B cell (primary cell): ENCODE measurements at regions not wholly inside any gene's neighbourhood (a gene's known extent, or its start where the extent isn't known, plus 50 kb on each side); places are given as distances from the start of the nearest gene placed in this dataset.

Experiments used
- ATAC-seq: fragments of 200-7000 bp; cut with Tn5 transposase; one replicate; pipeline ENCODE4 v1.10.0; 2021; ENCODE audit warnings: low read depth, mild to moderate bottlenecking, moderate number of reproducible peaks, moderate library complexity
- CTCF ChIA-PET: fragments of 350-600 bp; sonication (Branson Sonifier 250); formaldehyde crosslinking; loops from one replicate; lab custom pipeline; 2021; ENCODE audit warnings: antibody characterized with exemption, inconsistent platforms; lab: Charles Lee
- POLR2A ChIA-PET: fragments of 350-600 bp; sonication (Branson Sonifier 250); formaldehyde crosslinking; loops from one replicate; lab custom pipeline; 2021; ENCODE audit warnings: antibody characterized with exemption; lab: Charles Lee
- DNase-seq: peaks from one replicate; pipeline ENCODE4 v3.0.0; 2013
- H2AFZ ChIP-seq: 2 replicates; pipeline ENCODE4 v1.6.1; 2012; ENCODE audit warnings: mild to moderate bottlenecking, low read depth, low read length; ENCODE audit not compliant: insufficient read depth, poor library complexity, severe bottlenecking
- H3K27ac ChIP-seq, 2 donors: 1 replicate in 1 of 2; 2 replicates in 1 of 2; pipeline ENCODE4 v1.5.1; 2012 to 2013; ENCODE audit warnings: low read length in 2 of 2, mild to moderate bottlenecking in 2 of 2, moderate library complexity in 1 of 2
- H3K27me3 ChIP-seq, 4 experiments: fragments of 200-600 bp in 1 of 4; sonication (generic) in 1 of 4; replicated peaks in 1 of 4; 1 replicate in 2 of 4; 2 replicates in 2 of 4; pipeline versions ENCODE4 v1.6.1 to v1.7.0; 2013 to 2016; ENCODE audit warnings: low read length in 3 of 4, mild to moderate bottlenecking in 2 of 4, mixed read lengths in 1 of 4, moderate library complexity in 1 of 4; ENCODE audit not compliant: insufficient read depth in 4 of 4, control insufficient read depth in 3 of 4; ENCODE audit errors: control extremely low read depth in 1 of 4
- H3K36me3 ChIP-seq, 2 experiments: replicated peaks in 1 of 2; 1 replicate in 1 of 2; 2 replicates in 1 of 2; pipeline versions ENCODE4 v1.6.1 to v1.7.1; 2013; ENCODE audit warnings: low read length in 1 of 2; ENCODE audit not compliant: insufficient read depth in 2 of 2, control insufficient read depth in 1 of 2; ENCODE audit errors: control extremely low read depth in 1 of 2, extremely low read depth in 1 of 2
- H3K4me1 ChIP-seq, 2 donors: fragments of 200-600 bp in 1 of 2; sonication (generic) in 1 of 2; 1 replicate in 1 of 2; 2 replicates in 1 of 2; pipeline versions ENCODE4 v1.5.1 to v1.6.1; 2013 to 2017; ENCODE audit warnings: low read length in 2 of 2; ENCODE audit not compliant: control insufficient read depth in 2 of 2, insufficient read depth in 2 of 2
- H3K4me2 ChIP-seq: replicated peaks from 2 replicates; pipeline ENCODE3; 2012; ENCODE audit warnings: mild to moderate bottlenecking, low read depth, low read length; ENCODE audit not compliant: poor library complexity, severe bottlenecking
- H3K4me3 ChIP-seq, 5 experiments: fragments of 200-600 bp in 1 of 5; sonication (generic) in 1 of 5; 1 replicate in 3 of 5; 2 replicates in 2 of 5; pipeline versions ENCODE4 v1.5.1 to v1.7.0; 2011 to 2016; ENCODE audit warnings: low read length in 4 of 5, mild to moderate bottlenecking in 4 of 5, low read depth in 2 of 5, control low read depth in 1 of 5, moderate library complexity in 1 of 5; ENCODE audit not compliant: insufficient read depth in 1 of 5; ENCODE audit errors: control extremely low read depth in 1 of 5, extremely low read depth in 1 of 5
- H3K79me2 ChIP-seq: fragments of 200-600 bp; sonication (generic); one replicate; pipeline ENCODE4 v1.6.0; 2016; ENCODE audit warnings: low read length; ENCODE audit not compliant: control insufficient read depth, insufficient read depth
- H3K9ac ChIP-seq: fragments of 200-600 bp; sonication (generic); 2 replicates; pipeline ENCODE4 v1.6.1; 2017; ENCODE audit warnings: mild to moderate bottlenecking, low read length, moderate library complexity
- H3K9me3 ChIP-seq, 3 donors: one replicate each; pipeline versions ENCODE4 v1.6.1 to v1.7.1; 2013; ENCODE audit warnings: low read length in 2 of 3; ENCODE audit not compliant: control insufficient read depth in 2 of 3, insufficient read depth in 1 of 3; ENCODE audit errors: control extremely low read depth in 1 of 3
- H4K20me1 ChIP-seq: 2 replicates; pipeline ENCODE4 v1.6.0; 2012; ENCODE audit warnings: mild to moderate bottlenecking, low read length; ENCODE audit not compliant: insufficient read depth, control insufficient read depth, poor library complexity, severe bottlenecking
- H3K27ac Mint-ChIP-seq: one replicate; pipeline ENCODE4 v1.8.0; 2021; ENCODE audit warnings: mixed read lengths
- H3K27me3 Mint-ChIP-seq: one replicate; pipeline ENCODE4 v1.8.0; 2021; ENCODE audit warnings: mixed read lengths
- H3K4me1 Mint-ChIP-seq: one replicate; pipeline ENCODE4 v1.8.0; 2021; ENCODE audit warnings: mixed read lengths
- H3K4me3 Mint-ChIP-seq: one replicate; pipeline ENCODE4 v1.8.0; 2021; ENCODE audit warnings: mixed read lengths
- H3K9me3 Mint-ChIP-seq: one replicate; pipeline ENCODE4 v1.8.0; 2022; ENCODE audit warnings: mixed read lengths; ENCODE audit not compliant: insufficient read depth
- EZH2 ChIP-seq: IDR thresholded peaks from 2 replicates; pipeline ENCODE4 v1.6.1; 2012; ENCODE audit warnings: borderline replicate concordance, low read depth, mild to moderate bottlenecking, moderate library complexity, low read length; ENCODE audit not compliant: insufficient read depth, poor library complexity, severe bottlenecking
- WGBS: methylation state at CpG from one replicate; pipeline ENCODE4 v1.1.5; 2013; ENCODE audit warnings: missing lambda C conversion rate; ENCODE audit not compliant: insufficient coverage; 5-methylcytosine and 5-hydroxymethylcytosine counted together
- intact Hi-C: fragments of 100-400 bp; cut with micrococcal nuclease; formaldehyde crosslinking; loops from one replicate; pipeline ENCODE4 v1.10.0; 2022
- TF ChIP-seq, protein P1 (sequence below): fragments of 200-600 bp; IDR thresholded peaks from one replicate; pipeline ENCODE4 v1.8.0; 2022; ENCODE audit warnings: antibody characterized with exemption, mild to moderate bottlenecking

GRCh38 chr18:55152801-55153200 is 193.5 kb upstream of the CCDC68 start:
- WGBS: no CpG with 5 or more reads among the region's 1 CpG
- Mint-ChIP-seq H3K4me1 (no peaks in the 10 kb centered on the region), H3K4me3 (no peak overlapping the region), H3K27ac (no peak overlapping the region), H3K27me3 (peaks cover 22% of the 10 kb centered on the region), H3K9me3 (no peaks in the 10 kb centered on the region)
- Histone ChIP-seq H3K9ac (no peak overlapping the region), H3K79me2 (no peaks in the 10 kb centered on the region), H4K20me1 (no peaks in the 10 kb centered on the region), H3K4me2 (no peak overlapping the region), H3K9me3 (peaks cover 0 to 2% (median 0%) of the 10 kb centered on the region in 3 donors), H3K27ac (no peak overlapping the region), H2AFZ (no peak overlapping the region), H3K4me3 (no peak overlapping the region), H3K36me3 (no peaks in the 10 kb centered on the region), H3K4me1 (no peaks in the 10 kb centered on the region), H3K27me3 (no peaks in the 10 kb centered on the region)
- no peak for DNase-seq
- intact Hi-C loops: no loop called here
- TF ChIP-seq, protein P1, sequence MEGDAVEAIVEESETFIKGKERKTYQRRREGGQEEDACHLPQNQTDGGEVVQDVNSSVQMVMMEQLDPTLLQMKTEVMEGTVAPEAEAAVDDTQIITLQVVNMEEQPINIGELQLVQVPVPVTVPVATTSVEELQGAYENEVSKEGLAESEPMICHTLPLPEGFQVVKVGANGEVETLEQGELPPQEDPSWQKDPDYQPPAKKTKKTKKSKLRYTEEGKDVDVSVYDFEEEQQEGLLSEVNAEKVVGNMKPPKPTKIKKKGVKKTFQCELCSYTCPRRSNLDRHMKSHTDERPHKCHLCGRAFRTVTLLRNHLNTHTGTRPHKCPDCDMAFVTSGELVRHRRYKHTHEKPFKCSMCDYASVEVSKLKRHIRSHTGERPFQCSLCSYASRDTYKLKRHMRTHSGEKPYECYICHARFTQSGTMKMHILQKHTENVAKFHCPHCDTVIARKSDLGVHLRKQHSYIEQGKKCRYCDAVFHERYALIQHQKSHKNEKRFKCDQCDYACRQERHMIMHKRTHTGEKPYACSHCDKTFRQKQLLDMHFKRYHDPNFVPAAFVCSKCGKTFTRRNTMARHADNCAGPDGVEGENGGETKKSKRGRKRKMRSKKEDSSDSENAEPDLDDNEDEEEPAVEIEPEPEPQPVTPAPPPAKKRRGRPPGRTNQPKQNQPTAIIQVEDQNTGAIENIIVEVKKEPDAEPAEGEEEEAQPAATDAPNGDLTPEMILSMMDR: no peak
- TF ChIP-seq EZH2: no peak
- no peak for ATAC-seq
- ChIA-PET CTCF (no interaction called here), POLR2A (no interaction called here)

GRCh38 chr18:55149994-55150393 is 190.7 kb upstream of the CCDC68 start:
- H3K79me2 ChIP-seq: no peaks in the 10 kb centered on the region
- WGBS: 93% methylated on average over 6 of the region's 6 CpGs
- intact Hi-C loops: no loop called here

More at GRCh38 chr18:55149994-55150393, 190.7 kb upstream of the CCDC68 start:
- Histone ChIP-seq H3K9ac (no peak overlapping the region), H3K4me1 (no peaks in the 10 kb centered on the region), H4K20me1 (no peaks in the 10 kb centered on the region), H3K27me3 (no peaks in the 10 kb centered on the region), H3K9me3 (peaks cover 0 to 2% (median 0%) of the 10 kb centered on the region in 3 donors), H3K36me3 (no peaks in the 10 kb centered on the region), H3K4me3 (no peak overlapping the region), H3K27ac (no peak overlapping the region), H2AFZ (no peak overlapping the region), H3K4me2 (no peak overlapping the region)
- DNase-seq: no peak
- TF ChIP-seq, protein P1: no peak
- TF ChIP-seq EZH2: no peak
- Mint-ChIP-seq H3K27me3 (peaks cover 14% of the 10 kb centered on the region), H3K9me3 (peaks cover 3% of the 10 kb centered on the region), H3K27ac (no peak overlapping the region), H3K4me1 (no peaks in the 10 kb centered on the region), H3K4me3 (no peak overlapping the region)
- CTCF ChIA-PET: no interaction called here
- no peak for ATAC-seq
- POLR2A ChIA-PET: no interaction called here
